ENCODE measurements at regions not wholly inside any gene's neighbourhood (a gene's known extent, or its start where the extent isn't known, plus 50 kb on each side); places are given as distances from the start of the nearest gene placed in this dataset.

- no peak overlapping the region for H2BK120ac ChIP-seq (ENCODE audit: low read depth, low read length)
- H3K4me2 ChIP-seq (ENCODE audit: insufficient read depth, low read length, poor library complexity, severe bottlenecking) = no peak overlapping the region
- no peak overlapping the region for H2BK5ac ChIP-seq (ENCODE audit: low read length)
- no peak overlapping the region for H3K14ac ChIP-seq (ENCODE audit: low read length)
- H3K79me1 ChIP-seq (ENCODE audit: low read depth, low read length) = no peaks in the 10 kb centered on the region
- H3K9ac ChIP-seq (ENCODE audit: low read depth, low read length, poor library complexity) = no peak overlapping the region
- no peaks in the 10 kb centered on the region for H3K4me1 ChIP-seq (ENCODE audit: control insufficient read depth in 2 of 2, insufficient read depth in 1 of 2, low read depth in 1 of 2, low read length in 2 of 2)
- H2AFZ ChIP-seq (ENCODE audit: low read length) = no peak overlapping the region
- no peak overlapping the region for H4K91ac ChIP-seq (ENCODE audit: low read depth, low read length, poor library complexity)
- H3K4me3 ChIP-seq (ENCODE audit: low read length in 2 of 2) = no peak overlapping the region
- no peak overlapping the region for H2BK15ac ChIP-seq (ENCODE audit: low read length)
- no peak overlapping the region for H3K18ac ChIP-seq (ENCODE audit: low read length)
- no peaks in the 10 kb centered on the region for H3K27me3 ChIP-seq (ENCODE audit: control insufficient read depth in 3 of 3, insufficient read depth in 3 of 3, low read depth in 1 of 3, low read length in 3 of 3)
- H4K8ac ChIP-seq (ENCODE audit: low read depth, low read length) = no peak overlapping the region
- no peak for DNase-seq (ENCODE audit: low spot score)
- H3K9me3 ChIP-seq (replicated peaks in 1 of 2; ENCODE audit: control insufficient read depth in 2 of 2, insufficient read depth in 1 of 2, low read depth in 1 of 2, low read length in 2 of 2) = no peaks in the 10 kb centered on the region
- H2BK12ac ChIP-seq (ENCODE audit: low read length) = no peak overlapping the region
- no peak overlapping the region for H3K4ac ChIP-seq (ENCODE audit: low read length)
- H3K23ac ChIP-seq (ENCODE audit: low read depth, low read length, poor library complexity) = no peak overlapping the region
- no peaks in the 10 kb centered on the region for H3K36me3 ChIP-seq (replicated peaks in 1 of 2; ENCODE audit: control insufficient read depth in 2 of 2, insufficient read depth in 2 of 2, low read length in 2 of 2)
- H3K27ac ChIP-seq (replicated peaks; ENCODE audit: low read length) = no peak overlapping the region
- H2AK5ac ChIP-seq (ENCODE audit: low read depth, low read length) = no peak overlapping the region
Measured at GRCh38 chrX:124954402-124954801, 365.3 kb upstream of the TEX13C start.

DNA sequence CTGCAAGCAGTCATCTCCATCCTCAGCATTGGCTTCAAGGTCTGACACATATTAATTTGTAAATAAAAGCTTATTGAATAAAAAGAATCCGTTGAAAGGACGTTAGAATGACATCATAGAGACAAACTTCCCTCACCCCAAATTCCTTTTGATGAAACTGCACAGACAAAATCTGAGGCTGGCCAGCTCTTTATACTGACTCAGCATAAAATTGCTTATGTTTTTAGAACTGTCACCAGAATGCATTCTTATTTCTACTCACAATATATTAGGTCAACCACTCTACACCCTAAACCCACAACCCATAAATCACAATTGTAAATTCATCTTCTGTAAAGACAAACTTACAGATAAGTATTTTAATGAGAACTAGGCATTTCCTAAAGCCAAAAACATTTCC is 359.2 kb upstream of the TEX13C start:
- no peak overlapping the region for H2BK12ac ChIP-seq (ENCODE audit: low read length)
- H4K8ac ChIP-seq (ENCODE audit: low read depth, low read length) = no peak overlapping the region
- H3K4ac ChIP-seq (ENCODE audit: low read length) = no peak overlapping the region
- no peak for DNase-seq (ENCODE audit: low spot score)
- H3K79me1 ChIP-seq (ENCODE audit: low read depth, low read length) = no peaks in the 10 kb centered on the region
- H2BK15ac ChIP-seq (ENCODE audit: low read length) = no peak overlapping the region
- no peak overlapping the region for H3K27ac ChIP-seq (replicated peaks; ENCODE audit: low read length)
- no peaks in the 10 kb centered on the region for H3K36me3 ChIP-seq (replicated peaks in 1 of 2; ENCODE audit: control insufficient read depth in 2 of 2, insufficient read depth in 2 of 2, low read length in 2 of 2)
- H2AFZ ChIP-seq (ENCODE audit: low read length) = no peak overlapping the region
- H2BK5ac ChIP-seq (ENCODE audit: low read length) = no peak overlapping the region
- no peak overlapping the region for H3K4me2 ChIP-seq (ENCODE audit: insufficient read depth, low read length, poor library complexity, severe bottlenecking)
- no peak overlapping the region for H3K9ac ChIP-seq (ENCODE audit: low read depth, low read length, poor library complexity)
- no peak overlapping the region for H2AK5ac ChIP-seq (ENCODE audit: low read depth, low read length)
- no CpG with 5 or more reads among the region's 2 CpGs for WGBS, 2 donors (ENCODE audit: extremely low coverage in 2 of 2, insufficient read length in 2 of 2, insufficient replicate concordance in 1 of 2)
- H3K18ac ChIP-seq (ENCODE audit: low read length) = no peak overlapping the region
- no peaks in the 10 kb centered on the region for H3K4me1 ChIP-seq (ENCODE audit: control insufficient read depth in 2 of 2, insufficient read depth in 1 of 2, low read depth in 1 of 2, low read length in 2 of 2)
- H2BK120ac ChIP-seq (ENCODE audit: low read depth, low read length) = no peak overlapping the region
- no peaks in the 10 kb centered on the region for H3K9me3 ChIP-seq (replicated peaks in 1 of 2; ENCODE audit: control insufficient read depth in 2 of 2, insufficient read depth in 1 of 2, low read depth in 1 of 2, low read length in 2 of 2)
- H3K23ac ChIP-seq (ENCODE audit: low read depth, low read length, poor library complexity) = no peak overlapping the region
- H3K27me3 ChIP-seq (ENCODE audit: control insufficient read depth in 3 of 3, insufficient read depth in 3 of 3, low read depth in 1 of 3, low read length in 3 of 3) = no peaks in the 10 kb centered on the region
- no peak overlapping the region for H4K91ac ChIP-seq (ENCODE audit: low read depth, low read length, poor library complexity)
- no peak overlapping the region for H3K14ac ChIP-seq (ENCODE audit: low read length)
- H3K4me3 ChIP-seq (ENCODE audit: low read length in 2 of 2) = no peak overlapping the region

GRCh38 chrX:124963717-124964116 is 356.0 kb upstream of the TEX13C start, which contains the start of gene TENM1:
Gene TENM1, minus strand, starts transcription at chrX:124963817.
- WGBS, 2 donors (ENCODE audit: extremely low coverage in 2 of 2, insufficient read length in 2 of 2, insufficient replicate concordance in 1 of 2) = no CpG with 5 or more reads among the region's 2 CpGs
- Histone ChIP-seq H3K14ac (ENCODE audit: low read length) (no peak within 1 kb of the TSS), H4K91ac (ENCODE audit: low read depth, low read length, poor library complexity) (no peak within 1 kb of the TSS), H3K4me1 (ENCODE audit: control insufficient read depth in 2 of 2, insufficient read depth in 1 of 2, low read depth in 1 of 2, low read length in 2 of 2) (no peaks in the 10 kb centered on the region), H3K27me3 (ENCODE audit: control insufficient read depth in 3 of 3, insufficient read depth in 3 of 3, low read depth in 1 of 3, low read length in 3 of 3) (no peaks in the 10 kb centered on the region), H3K23ac (ENCODE audit: low read depth, low read length, poor library complexity) (no peak within 1 kb of the TSS), H2BK15ac (ENCODE audit: low read length) (no peak within 1 kb of the TSS), H2AK5ac (ENCODE audit: low read depth, low read length) (no peak within 1 kb of the TSS), H3K27ac (replicated peaks; ENCODE audit: low read length) (no peak within 1 kb of the TSS), H3K9ac (ENCODE audit: low read depth, low read length, poor library complexity) (no peak within 1 kb of the TSS), H3K18ac (ENCODE audit: low read length) (no peak within 1 kb of the TSS), H2BK5ac (ENCODE audit: low read length) (no peak within 1 kb of the TSS), H3K9me3 (replicated peaks in 1 of 2; ENCODE audit: control insufficient read depth in 2 of 2, insufficient read depth in 1 of 2, low read depth in 1 of 2, low read length in 2 of 2) (no peaks in the 10 kb centered on the region), H2BK120ac (ENCODE audit: low read depth, low read length) (no peak within 1 kb of the TSS), H2BK12ac (ENCODE audit: low read length) (no peak within 1 kb of the TSS), H3K79me1 (ENCODE audit: low read depth, low read length) (no peaks in the 10 kb centered on the region), H3K4me2 (ENCODE audit: insufficient read depth, low read length, poor library complexity, severe bottlenecking) (no peak within 1 kb of the TSS), H4K8ac (ENCODE audit: low read depth, low read length) (no peak within 1 kb of the TSS), H2AFZ (ENCODE audit: low read length) (no peak within 1 kb of the TSS), H3K36me3 (replicated peaks in 1 of 2; ENCODE audit: control insufficient read depth in 2 of 2, insufficient read depth in 2 of 2, low read length in 2 of 2) (no peaks in the 10 kb centered on the region), H3K4ac (ENCODE audit: low read length) (no peak within 1 kb of the TSS), H3K4me3 (ENCODE audit: low read length in 2 of 2) (no peak within 1 kb of the TSS)
- no peak for DNase-seq (ENCODE audit: low spot score)

DNA sequence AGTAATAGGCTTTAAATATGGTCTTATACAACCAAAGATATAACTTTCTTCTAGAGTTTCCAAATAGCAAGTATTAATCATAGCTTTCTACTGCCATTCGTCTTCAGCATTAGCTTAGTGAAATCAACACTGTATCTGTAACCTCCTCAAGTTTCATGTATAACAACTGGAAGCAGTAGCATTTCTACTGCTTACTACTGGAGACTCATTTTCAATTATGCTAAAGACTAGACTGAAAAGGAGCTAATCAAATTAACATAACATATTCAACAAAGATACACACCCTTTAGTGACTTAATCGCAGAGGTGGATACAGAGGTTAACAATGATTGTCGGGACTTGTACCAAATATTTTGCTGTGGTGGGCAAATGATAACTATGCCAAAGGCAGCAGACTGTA is 344.2 kb upstream of the TEX13C start:
- no CpG with 5 or more reads among the region's 3 CpGs for WGBS, 2 donors (ENCODE audit: extremely low coverage in 2 of 2, insufficient read length in 2 of 2, insufficient replicate concordance in 1 of 2)
- Histone ChIP-seq H3K4ac (ENCODE audit: low read length) (no peak overlapping the region), H4K91ac (ENCODE audit: low read depth, low read length, poor library complexity) (no peak overlapping the region), H2BK15ac (ENCODE audit: low read length) (no peak overlapping the region), H2AK5ac (ENCODE audit: low read depth, low read length) (no peak overlapping the region), H3K14ac (ENCODE audit: low read length) (no peak overlapping the region), H2BK5ac (ENCODE audit: low read length) (no peak overlapping the region), H3K9ac (ENCODE audit: low read depth, low read length, poor library complexity) (no peak overlapping the region), H3K79me1 (ENCODE audit: low read depth, low read length) (no peaks in the 10 kb centered on the region), H3K27ac (replicated peaks; ENCODE audit: low read length) (no peak overlapping the region), H3K4me2 (ENCODE audit: insufficient read depth, low read length, poor library complexity, severe bottlenecking) (no peak overlapping the region), H2BK120ac (ENCODE audit: low read depth, low read length) (no peak overlapping the region), H3K27me3 (ENCODE audit: control insufficient read depth in 3 of 3, insufficient read depth in 3 of 3, low read depth in 1 of 3, low read length in 3 of 3) (no peaks in the 10 kb centered on the region), H3K4me3 (ENCODE audit: low read length in 2 of 2) (no peak overlapping the region), H2AFZ (ENCODE audit: low read length) (no peak overlapping the region), H3K18ac (ENCODE audit: low read length) (no peak overlapping the region), H3K9me3 (replicated peaks in 1 of 2; ENCODE audit: control insufficient read depth in 2 of 2, insufficient read depth in 1 of 2, low read depth in 1 of 2, low read length in 2 of 2) (no peaks in the 10 kb centered on the region), H3K23ac (ENCODE audit: low read depth, low read length, poor library complexity) (no peak overlapping the region), H2BK12ac (ENCODE audit: low read length) (no peak overlapping the region), H4K8ac (ENCODE audit: low read depth, low read length) (no peak overlapping the region), H3K4me1 (ENCODE audit: control insufficient read depth in 2 of 2, insufficient read depth in 1 of 2, low read depth in 1 of 2, low read length in 2 of 2) (no peaks in the 10 kb centered on the region), H3K36me3 (replicated peaks in 1 of 2; ENCODE audit: control insufficient read depth in 2 of 2, insufficient read depth in 2 of 2, low read length in 2 of 2) (no peaks in the 10 kb centered on the region)
- no peak for DNase-seq (ENCODE audit: low spot score)

Data from neuronal stem cell (in vitro differentiated cells).